Transverse colon (tissue), 4 donors: ENCODE measurements at regions not wholly inside any gene's neighbourhood (a gene's known extent, or its start where the extent isn't known, plus 50 kb on each side); places are given as distances from the start of the nearest gene placed in this dataset.
"Not testable (repeated sequence)": the region's sequence is repeated elsewhere in the genome, so short reads cannot be mapped to it uniquely, and the experiment has no call there.

Source experiments
- POLR2AphosphoS5 ChIP-seq, 3 donors: sonication (generic); formaldehyde crosslinking; IDR thresholded peaks; one replicate each; pipeline ENCODE4 v1.6.1; 2016; ENCODE audit warnings: antibody characterized with exemption in 3 of 3
- TF ChIP-seq, protein P1 (sequence below), 5 experiments: fragments of 200-600 bp in 3 of 5; fragments of 450-650 bp in 2 of 5; sonication (generic) in 3 of 5; IDR thresholded peaks; 1 replicate in 2 of 5; 2 replicates in 3 of 5; pipeline ENCODE4 v1.5.1; 2016 to 2017; ENCODE audit warnings: antibody characterized with exemption in 5 of 5, inconsistent platforms in 3 of 5, mild to moderate bottlenecking in 2 of 5, moderate library complexity in 1 of 5

DNA sequence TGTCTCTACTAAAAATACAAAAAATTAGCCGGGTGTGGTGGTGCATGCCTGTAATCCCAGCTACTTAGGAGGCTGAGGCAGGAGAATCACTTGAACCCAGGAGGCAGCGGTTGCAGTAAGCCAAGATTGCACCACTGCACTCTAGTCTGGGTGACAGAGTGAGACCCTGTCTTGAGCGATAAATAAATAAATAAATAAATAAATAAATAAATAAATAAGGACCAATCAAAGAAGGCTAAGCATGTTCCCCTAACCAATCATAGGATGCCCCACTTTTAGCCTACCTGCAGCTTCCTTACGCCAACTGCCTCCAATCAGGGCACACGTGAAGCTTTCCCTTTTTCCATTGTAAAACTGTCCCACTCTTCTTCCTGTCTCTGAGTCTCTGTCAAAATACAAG, 74.2 kb upstream of the ELAC2 start:
- TF ChIP-seq, protein P1, sequence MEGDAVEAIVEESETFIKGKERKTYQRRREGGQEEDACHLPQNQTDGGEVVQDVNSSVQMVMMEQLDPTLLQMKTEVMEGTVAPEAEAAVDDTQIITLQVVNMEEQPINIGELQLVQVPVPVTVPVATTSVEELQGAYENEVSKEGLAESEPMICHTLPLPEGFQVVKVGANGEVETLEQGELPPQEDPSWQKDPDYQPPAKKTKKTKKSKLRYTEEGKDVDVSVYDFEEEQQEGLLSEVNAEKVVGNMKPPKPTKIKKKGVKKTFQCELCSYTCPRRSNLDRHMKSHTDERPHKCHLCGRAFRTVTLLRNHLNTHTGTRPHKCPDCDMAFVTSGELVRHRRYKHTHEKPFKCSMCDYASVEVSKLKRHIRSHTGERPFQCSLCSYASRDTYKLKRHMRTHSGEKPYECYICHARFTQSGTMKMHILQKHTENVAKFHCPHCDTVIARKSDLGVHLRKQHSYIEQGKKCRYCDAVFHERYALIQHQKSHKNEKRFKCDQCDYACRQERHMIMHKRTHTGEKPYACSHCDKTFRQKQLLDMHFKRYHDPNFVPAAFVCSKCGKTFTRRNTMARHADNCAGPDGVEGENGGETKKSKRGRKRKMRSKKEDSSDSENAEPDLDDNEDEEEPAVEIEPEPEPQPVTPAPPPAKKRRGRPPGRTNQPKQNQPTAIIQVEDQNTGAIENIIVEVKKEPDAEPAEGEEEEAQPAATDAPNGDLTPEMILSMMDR (IDR thresholded peaks at IDR 0.05): not testable (repeated sequence)
- not testable (repeated sequence) for TF ChIP-seq POLR2AphosphoS5 (IDR thresholded peaks at IDR 0.05)
